Esophagus squamous epithelium (tissue), 4 donors: ENCODE measurements at regions not wholly inside any gene's neighbourhood (a gene's known extent, or its start where the extent isn't known, plus 50 kb on each side); places are given as distances from the start of the nearest gene placed in this dataset.

Source experiments
- CTCF ChIP-seq, 6 experiments: fragments of 450-650 bp in 4 of 6; fragments of 200-600 bp in 2 of 6; sonication (generic) in 2 of 6; IDR thresholded peaks; one replicate each; pipeline ENCODE4 v1.5.1; 2016 to 2019; ENCODE audit warnings: antibody characterized with exemption in 6 of 6, mild to moderate bottlenecking in 4 of 6, moderate library complexity in 4 of 6
- POLR2A ChIP-seq, 4 donors: fragments of 450-650 bp; IDR thresholded peaks; one replicate each; pipeline ENCODE4 v1.6.1; 2017; ENCODE audit warnings: antibody characterized with exemption in 4 of 4, mild to moderate bottlenecking in 4 of 4, moderate library complexity in 3 of 4

GRCh38 chrY:19574939-19575338, 169.6 kb downstream of the KDM5D start:
- TF ChIP-seq POLR2A (IDR thresholded peaks at IDR 0.05) (no peak), CTCF (IDR thresholded peaks at IDR 0.05) (no peak)
